Liver (tissue), 8 donors: ENCODE measurements at regions not wholly inside any gene's neighbourhood (a gene's known extent, or its start where the extent isn't known, plus 50 kb on each side); places are given as distances from the start of the nearest gene placed in this dataset.

Experiments used
- DNase-seq: peaks from one replicate; pipeline ENCODE4 v3.0.0-alpha.2; 2017; ENCODE audit warnings: low spot score
- H3K27ac ChIP-seq, 2 donors: one replicate each; pipeline ENCODE4 v1.7.0; 2013; ENCODE audit warnings: inconsistent platforms in 2 of 2, low read length in 2 of 2, control low read depth in 1 of 2, low read depth in 1 of 2, mild to moderate bottlenecking in 1 of 2
- H3K27me3 ChIP-seq, 4 donors: one replicate each; pipeline versions ENCODE4 v1.6.1 to v1.7.0; 2013; ENCODE audit warnings: low read length in 3 of 4, inconsistent platforms in 1 of 4, mild to moderate bottlenecking in 1 of 4, moderate library complexity in 1 of 4; ENCODE audit not compliant: control insufficient read depth in 4 of 4, insufficient read depth in 4 of 4
- H3K36me3 ChIP-seq, 4 donors: one replicate each; pipeline versions ENCODE4 v1.6.1 to v1.7.0; 2013; ENCODE audit warnings: low read length in 3 of 4, mild to moderate bottlenecking in 3 of 4, low read depth in 1 of 4, moderate library complexity in 1 of 4; ENCODE audit not compliant: control insufficient read depth in 4 of 4, insufficient read depth in 3 of 4
- H3K4me1 ChIP-seq, 4 donors: one replicate each; pipeline versions ENCODE4 v1.6.1 to v1.7.0; 2013; ENCODE audit warnings: low read length in 3 of 4, mild to moderate bottlenecking in 3 of 4, moderate library complexity in 1 of 4; ENCODE audit not compliant: control insufficient read depth in 4 of 4, insufficient read depth in 4 of 4
- H3K4me3 ChIP-seq, 3 donors: one replicate each; pipeline versions ENCODE4 v1.6.1 to v1.7.0; 2013; ENCODE audit warnings: low read length in 3 of 3, control low read depth in 1 of 3, low read depth in 1 of 3, mild to moderate bottlenecking in 1 of 3
- H3K9ac ChIP-seq, 2 donors: one replicate each; pipeline ENCODE4 v1.7.0; 2013; ENCODE audit warnings: low read length in 2 of 2, mild to moderate bottlenecking in 2 of 2, moderate library complexity in 2 of 2, control low read depth in 1 of 2, low read depth in 1 of 2
- H3K9me3 ChIP-seq, 4 donors: one replicate each; pipeline versions ENCODE4 v1.6.1 to v1.7.0; 2013; ENCODE audit warnings: low read length in 3 of 4; ENCODE audit not compliant: control insufficient read depth in 4 of 4
- ATF3 ChIP-seq: IDR thresholded peaks from 2 replicates; pipeline ENCODE4 v1.6.1; 2016; ENCODE audit warnings: antibody characterized with exemption
- CTCF ChIP-seq: fragments of 150-350 bp; IDR thresholded peaks from 2 replicates; pipeline ENCODE4 v1.5.1; 2017; ENCODE audit warnings: improper control_type of control experiment, low read depth, low read length; ENCODE audit not compliant: missing input control
- EGR1 ChIP-seq, 2 donors: IDR thresholded peaks; 2 replicates each; pipeline ENCODE4 v1.6.1; 2016 to 2018; ENCODE audit warnings: antibody characterized with exemption in 2 of 2, low read depth in 2 of 2
- FOXA1 ChIP-seq: IDR thresholded peaks from 2 replicates; pipeline ENCODE4 v1.6.1; 2016; ENCODE audit warnings: antibody characterized with exemption
- FOXA2 ChIP-seq: IDR thresholded peaks from 2 replicates; pipeline ENCODE4 v1.6.1; 2016; ENCODE audit warnings: antibody characterized with exemption
- GABPA ChIP-seq, 2 donors: IDR thresholded peaks in 1 of 2; conservative IDR thresholded peaks in 1 of 2; 2 replicates each; pipeline ENCODE4 v1.6.1; 2016; ENCODE audit warnings: antibody characterized with exemption in 2 of 2, mild to moderate bottlenecking in 1 of 2, moderate library complexity in 1 of 2
- HNF4A ChIP-seq, 2 donors: conservative IDR thresholded peaks; 2 replicates each; pipeline ENCODE4 v1.6.1; 2016; ENCODE audit warnings: antibody characterized with exemption in 2 of 2, mild to moderate bottlenecking in 2 of 2
- HNF4G ChIP-seq: IDR thresholded peaks from 2 replicates; pipeline ENCODE4 v1.6.1; 2016; ENCODE audit warnings: antibody characterized with exemption
- JUND ChIP-seq, 2 donors: IDR thresholded peaks; 2 replicates each; pipeline ENCODE4 v1.6.1; 2016; ENCODE audit warnings: antibody characterized with exemption in 2 of 2
- MAX ChIP-seq: IDR thresholded peaks from 2 replicates; pipeline ENCODE4 v1.6.1; 2016; ENCODE audit warnings: antibody characterized with exemption
- NR2F2 ChIP-seq: IDR thresholded peaks from 2 replicates; pipeline ENCODE4 v1.6.1; 2016; ENCODE audit warnings: antibody characterized with exemption
- RAD21 ChIP-seq, 2 donors: IDR thresholded peaks; 2 replicates each; pipeline ENCODE4 v1.6.1; 2016; ENCODE audit warnings: antibody characterized with exemption in 2 of 2, mild to moderate bottlenecking in 2 of 2
- REST ChIP-seq: IDR thresholded peaks from 2 replicates; pipeline ENCODE4 v1.6.1; 2016; ENCODE audit warnings: antibody characterized with exemption, mild to moderate bottlenecking
- RXRA ChIP-seq, 2 donors: IDR thresholded peaks; 2 replicates each; pipeline ENCODE4 v1.6.1; 2017 to 2018; ENCODE audit warnings: antibody characterized with exemption in 2 of 2, mild to moderate bottlenecking in 1 of 2
- SP1 ChIP-seq: IDR thresholded peaks from 2 replicates; pipeline ENCODE4 v1.6.1; 2018; ENCODE audit warnings: antibody characterized with exemption, mild to moderate bottlenecking
- TAF1 ChIP-seq: conservative IDR thresholded peaks from 2 replicates; pipeline ENCODE4 v1.6.1; 2016; ENCODE audit warnings: antibody characterized with exemption, mild to moderate bottlenecking
- YY1 ChIP-seq: IDR thresholded peaks from 2 replicates; pipeline ENCODE4 v1.6.1; 2016; ENCODE audit warnings: antibody characterized with exemption, mild to moderate bottlenecking
- ZBTB33 ChIP-seq: IDR thresholded peaks from 2 replicates; pipeline ENCODE4 v1.6.1; 2016; ENCODE audit warnings: antibody characterized with exemption
- WGBS: extraction: QIAGEN DNeasy Blood & Tissue Kit; methylation state at CpG from one replicate; pipeline ENCODE4 v1.1.7; 2013; 5-methylcytosine and 5-hydroxymethylcytosine counted together
- donor health status: healthy.
- donor health status: healthy.
- donor health status: healthy.
- donor health status: healthy.
- donor health status: healthy.

- Histone ChIP-seq H3K9ac (no peak overlapping the region), H3K4me3 (no peak overlapping the region), H3K4me1 (no peaks in the 10 kb centered on the region), H3K27me3 (no peaks in the 10 kb centered on the region), H3K27ac (no peak overlapping the region), H3K36me3 (no peaks in the 10 kb centered on the region), H3K9me3 (no peaks in the 10 kb centered on the region)
- no peak for DNase-seq
- TF ChIP-seq RXRA (IDR thresholded peaks at IDR 0.05): no peak
- no peak for TF ChIP-seq GABPA (IDR thresholded peaks at IDR 0.05 in 1 of 2, conservative IDR thresholded peaks at IDR 0.05 in 1 of 2)
- no peak for TF ChIP-seq MAX
- TF ChIP-seq HNF4A (conservative IDR thresholded peaks at IDR 0.05): no peak
- TF ChIP-seq FOXA1: no peak
- no peak for TF ChIP-seq FOXA2
- no peak for TF ChIP-seq RAD21 (IDR thresholded peaks at IDR 0.05)
- TF ChIP-seq HNF4G: no peak
- no peak for TF ChIP-seq ATF3
- TF ChIP-seq TAF1: no peak
- TF ChIP-seq SP1: no peak
- TF ChIP-seq YY1: no peak
- TF ChIP-seq JUND (IDR thresholded peaks at IDR 0.05): no peak
- no peak for TF ChIP-seq REST
- no peak for TF ChIP-seq EGR1 (IDR thresholded peaks at IDR 0.05; ENCODE audit: low read depth in 2 of 2)
- TF ChIP-seq ZBTB33: no peak
- TF ChIP-seq CTCF: no peak
- TF ChIP-seq NR2F2: no peak
- 75% methylated on average over 3 of the region's 3 CpGs for WGBS
These were observed 412.1 kb downstream of the TBL1XR1 start for GRCh38 chr3:176785171-176785570.

- no peak for DNase-seq
- no peak for TF ChIP-seq FOXA1
- no peak for TF ChIP-seq SP1
- no peak for TF ChIP-seq HNF4A (conservative IDR thresholded peaks at IDR 0.05)
- TF ChIP-seq CTCF: no peak
- no peak for TF ChIP-seq HNF4G
- TF ChIP-seq YY1: no peak
- TF ChIP-seq NR2F2: no peak
- TF ChIP-seq JUND (IDR thresholded peaks at IDR 0.05): no peak
- TF ChIP-seq ATF3: no peak
- TF ChIP-seq RXRA (IDR thresholded peaks at IDR 0.05): no peak
- no peak for TF ChIP-seq RAD21 (IDR thresholded peaks at IDR 0.05)
- TF ChIP-seq FOXA2: no peak
- no peak for TF ChIP-seq REST
These were observed 416.5 kb downstream of the TBL1XR1 start for GRCh38 chr3:176780766-176781165.

More at GRCh38 chr3:176780766-176781165, 416.5 kb downstream of the TBL1XR1 start:
- H3K4me3 ChIP-seq: no peak overlapping the region
- no peaks in the 10 kb centered on the region for H3K36me3 ChIP-seq
- H3K27me3 ChIP-seq: no peaks in the 10 kb centered on the region
- no peaks in the 10 kb centered on the region for H3K9me3 ChIP-seq
- no peak overlapping the region for H3K9ac ChIP-seq
- H3K4me1 ChIP-seq: no peaks in the 10 kb centered on the region
- H3K27ac ChIP-seq: no peak overlapping the region
